ENCODE measurements at regions not wholly inside any gene's neighbourhood (a gene's known extent, or its start where the extent isn't known, plus 50 kb on each side); places are given as distances from the start of the nearest gene placed in this dataset.

DNA sequence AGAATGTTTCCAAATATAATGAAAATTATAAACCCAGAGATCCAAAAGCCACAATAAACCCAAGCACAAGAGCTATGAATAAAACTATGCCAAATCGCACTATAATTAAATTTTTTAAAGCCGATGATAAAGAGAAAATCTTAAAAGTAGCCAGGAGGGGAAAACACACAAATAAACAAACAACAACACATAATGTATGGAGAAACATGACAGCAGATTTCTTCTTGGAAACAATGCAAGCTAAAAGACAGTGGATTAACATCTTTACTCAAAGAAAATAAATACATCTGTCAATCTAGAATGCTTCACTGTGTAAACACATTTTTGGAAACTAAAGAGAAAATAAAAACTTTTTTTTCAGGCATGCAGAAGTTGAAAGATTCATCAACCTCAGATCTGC lies 53.0 kb upstream of the SMOX start:
- ChIA-PET CTCF (interaction anchor here (0.6 to 1.5 kb wide), 2 partner anchors 11 to 1042 kb away, joined by 3 read pairs; no protein-coding TSS in a partner anchor), POLR2A (no interaction called here)

DNA sequence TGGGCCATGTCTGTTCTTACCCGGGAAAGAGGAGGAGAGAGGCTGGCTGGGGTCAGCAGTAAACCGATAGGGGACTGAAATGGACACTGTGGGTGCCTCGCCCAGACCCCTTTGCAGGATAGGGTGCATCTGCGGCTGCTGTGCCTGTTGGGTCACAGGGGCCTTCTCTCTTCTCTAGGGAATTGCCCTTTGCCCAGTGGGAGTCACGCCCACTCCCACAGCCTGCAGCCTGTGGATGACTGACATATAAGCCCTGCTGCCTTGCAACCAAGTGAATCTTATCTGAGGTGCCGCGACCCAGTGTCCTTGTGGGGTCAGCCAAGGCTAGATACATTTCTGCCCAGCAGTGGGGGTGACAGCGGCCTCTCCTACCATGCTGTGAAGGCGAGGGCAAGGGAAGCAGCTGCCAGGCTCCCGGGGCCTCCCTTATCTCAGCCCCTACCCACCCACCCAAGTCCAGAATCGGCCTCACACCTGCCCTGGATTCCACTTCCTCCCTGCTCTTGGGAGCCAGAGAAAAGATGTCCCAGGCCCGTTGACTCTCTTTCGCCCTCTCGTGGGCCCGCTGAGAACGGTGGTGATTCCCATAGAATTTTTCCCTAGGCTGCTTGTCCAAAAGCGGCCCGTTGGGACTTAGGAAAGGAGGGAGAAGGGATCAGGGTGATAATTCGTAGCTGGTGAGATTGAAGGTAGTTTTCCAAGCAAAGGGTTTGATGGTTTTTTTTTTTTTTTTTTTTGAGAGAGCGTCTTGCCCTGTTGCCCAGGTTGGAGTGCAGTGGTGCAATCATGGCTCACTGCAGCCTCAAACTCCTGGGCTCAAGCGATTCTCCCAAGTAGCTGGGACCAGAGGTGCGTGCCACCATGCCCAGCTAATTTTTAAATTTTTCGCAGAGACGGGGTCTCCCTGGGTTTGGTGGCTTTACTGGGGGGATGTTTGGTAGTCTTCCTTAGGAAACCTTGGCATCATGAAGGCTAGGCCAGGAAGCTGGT lies 56.8 kb upstream of the SMOX start:
- CTCF ChIA-PET, result interaction anchor here (0.7 to 1.0 kb wide), 5 partner anchors 10 to 207 kb away, joined by 3 to 5 read pairs (median 4); no protein-coding TSS in a partner anchor
- POLR2A ChIA-PET, result interaction anchor here (0.5 kb wide), 1 partner anchor 98 kb away, joined by 3 read pairs; no protein-coding TSS in a partner anchor

DNA sequence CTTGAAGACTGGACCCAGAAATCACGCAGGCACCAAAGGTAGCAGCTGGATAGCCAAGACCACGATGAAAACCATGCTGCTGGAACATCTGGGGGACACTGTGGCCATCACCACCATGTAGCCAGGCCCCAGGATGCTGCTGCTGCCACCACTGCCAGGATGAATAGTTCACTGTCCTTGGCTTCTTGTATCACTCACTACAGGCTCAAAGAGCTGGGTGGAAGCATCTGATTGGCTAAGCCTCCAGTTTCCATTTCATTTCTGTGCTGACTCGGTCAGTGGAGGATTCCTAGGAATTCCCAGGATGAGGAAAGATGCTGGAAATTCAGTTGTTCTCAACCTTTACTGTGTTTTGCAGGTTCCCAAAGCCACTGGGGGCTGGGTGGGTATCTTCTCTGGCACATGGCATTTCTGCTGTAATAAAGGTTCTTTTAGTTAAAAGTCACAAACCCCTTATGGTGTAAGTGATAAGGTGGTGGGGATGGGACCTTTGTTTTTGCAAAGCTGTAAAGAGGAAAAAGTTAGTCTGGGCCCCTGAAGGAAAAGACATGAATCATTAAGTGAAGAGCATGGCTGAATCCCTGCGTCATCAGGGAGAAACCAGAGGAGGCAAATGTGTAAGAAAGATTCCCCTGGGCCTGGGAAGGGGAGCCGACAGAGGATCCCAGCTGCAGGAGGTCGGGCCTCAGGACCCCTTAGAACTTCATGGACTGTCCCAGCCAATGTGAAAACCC lies 57.7 kb upstream of the SMOX start:
- POLR2A ChIA-PET, result no interaction called here
- CTCF ChIA-PET, result interaction anchor here (0.8 to 1.3 kb wide), 2 partner anchors 142 to 236 kb away, joined by 3 to 4 read pairs; no protein-coding TSS in a partner anchor

DNA sequence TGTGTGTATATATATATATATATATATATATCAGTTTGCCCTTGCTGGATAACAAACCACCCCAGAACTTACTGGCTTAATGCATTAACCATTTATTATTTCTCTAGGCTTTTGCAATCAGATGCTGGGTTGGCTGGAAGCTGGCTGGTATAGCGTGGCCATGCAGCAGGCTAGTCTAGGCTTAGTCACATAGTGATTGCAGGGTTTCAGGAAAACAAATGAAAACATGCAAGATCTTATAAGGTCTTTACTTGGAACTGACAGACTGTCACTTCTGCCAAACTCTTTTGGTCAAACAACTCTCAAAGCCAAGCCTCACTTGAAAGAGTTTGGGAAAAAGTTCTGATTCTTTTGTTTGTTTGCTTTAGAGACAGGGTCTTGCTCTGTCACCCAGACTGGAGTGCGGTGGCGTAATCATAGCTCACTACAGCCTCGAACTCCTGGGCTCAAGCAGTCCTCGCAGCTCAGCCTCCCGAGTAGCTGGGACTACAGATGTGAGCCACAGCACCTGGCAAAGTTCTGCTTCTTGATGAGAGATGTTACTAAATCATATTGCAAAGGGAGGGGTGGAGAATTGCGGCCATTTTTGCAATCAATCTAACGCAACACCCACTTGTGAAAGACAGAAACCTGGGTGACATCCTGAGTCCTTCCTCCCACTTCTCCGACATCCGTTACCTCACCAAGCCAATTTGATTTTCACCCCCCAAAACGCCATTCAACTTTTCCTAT lies 58.7 kb upstream of the SMOX start:
- CTCF ChIA-PET, result interaction anchor here (1.3 kb wide), 1 partner anchor 235 kb away, joined by 4 read pairs; no protein-coding TSS in a partner anchor

GRCh38 chr20:4088766-4089165 lies 59.9 kb upstream of the SMOX start:
- CTCF ChIA-PET, result interaction anchor here (0.5 kb wide), 1 partner anchor 127 kb away, joined by 3 read pairs; no protein-coding TSS in a partner anchor
- POLR2A ChIA-PET, result no interaction called here

More for the DNA sequence above, 58.7 kb upstream of the SMOX start:
- POLR2A ChIA-PET, result no interaction called here

GRCh38 chr20:4087923-4088322 lies 60.7 kb upstream of the SMOX start:
- ChIA-PET POLR2A (no interaction called here), CTCF (interaction anchor here (0.7 kb wide), 1 partner anchor 69 kb away, joined by 3 read pairs; no protein-coding TSS in a partner anchor)

GRCh38 chr20:4086771-4087687 lies 61.6 kb upstream of the SMOX start:
- ChIA-PET POLR2A (no interaction called here), CTCF (interaction anchor here (0.7 to 1.9 kb wide), 3 partner anchors 13 to 231 kb away, joined by 3 to 5 read pairs (median 4); no protein-coding TSS in a partner anchor)

DNA sequence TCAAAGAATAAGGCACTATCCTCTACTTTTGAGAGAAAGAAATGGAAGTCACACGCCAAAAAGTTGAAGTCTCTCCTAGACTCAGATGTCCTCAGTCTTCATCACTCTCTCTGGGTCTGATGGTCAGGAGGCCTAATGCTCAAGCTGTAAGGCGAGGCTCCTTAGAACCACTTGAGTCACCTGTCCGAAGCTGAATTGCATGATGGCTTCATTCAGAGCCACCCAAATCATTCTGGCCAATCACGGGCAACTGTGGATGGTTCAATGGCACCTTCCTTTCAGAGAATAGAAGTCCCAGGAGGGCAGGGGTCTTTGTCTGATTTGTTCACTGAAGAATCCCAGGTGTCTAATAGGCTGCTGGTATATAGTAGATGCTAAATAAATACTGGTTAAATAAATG lies 63.9 kb upstream of the SMOX start:
- ChIA-PET POLR2A (no interaction called here), CTCF (interaction anchor here (0.5 to 1.9 kb wide), 18 partner anchors 11 to 377 kb away, joined by 3 to 7 read pairs (median 3); partner anchors contain the start of gene AP5S1)

DNA sequence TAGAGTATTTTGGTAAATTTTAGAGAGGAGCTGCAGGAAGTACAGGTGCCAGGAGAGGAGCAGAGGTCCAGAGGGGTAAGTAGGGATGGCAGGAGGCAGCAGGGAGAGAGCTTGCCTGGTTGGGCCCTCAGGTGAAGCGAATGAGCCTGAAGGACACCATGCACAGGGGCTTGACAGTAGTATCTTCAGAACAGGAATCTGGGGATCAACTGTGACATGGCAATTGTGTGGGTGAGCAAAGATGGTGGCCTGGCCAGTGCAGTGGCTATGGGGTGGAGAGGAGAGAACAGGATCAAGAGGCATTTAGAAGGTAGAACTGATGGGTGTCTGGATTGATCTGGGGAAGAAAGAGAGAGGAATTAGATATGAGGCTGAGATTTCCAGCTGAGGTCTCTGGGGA lies 64.5 kb upstream of the SMOX start:
- CTCF ChIA-PET, result interaction anchor here (0.8 to 1.4 kb wide), 2 partner anchors 9 to 191 kb away, joined by 3 to 4 read pairs; no protein-coding TSS in a partner anchor
- POLR2A ChIA-PET, result interaction anchor here (0.5 to 0.8 kb wide), 2 partner anchors 76 to 182 kb away, joined by 3 to 5 read pairs; no protein-coding TSS in a partner anchor

DNA sequence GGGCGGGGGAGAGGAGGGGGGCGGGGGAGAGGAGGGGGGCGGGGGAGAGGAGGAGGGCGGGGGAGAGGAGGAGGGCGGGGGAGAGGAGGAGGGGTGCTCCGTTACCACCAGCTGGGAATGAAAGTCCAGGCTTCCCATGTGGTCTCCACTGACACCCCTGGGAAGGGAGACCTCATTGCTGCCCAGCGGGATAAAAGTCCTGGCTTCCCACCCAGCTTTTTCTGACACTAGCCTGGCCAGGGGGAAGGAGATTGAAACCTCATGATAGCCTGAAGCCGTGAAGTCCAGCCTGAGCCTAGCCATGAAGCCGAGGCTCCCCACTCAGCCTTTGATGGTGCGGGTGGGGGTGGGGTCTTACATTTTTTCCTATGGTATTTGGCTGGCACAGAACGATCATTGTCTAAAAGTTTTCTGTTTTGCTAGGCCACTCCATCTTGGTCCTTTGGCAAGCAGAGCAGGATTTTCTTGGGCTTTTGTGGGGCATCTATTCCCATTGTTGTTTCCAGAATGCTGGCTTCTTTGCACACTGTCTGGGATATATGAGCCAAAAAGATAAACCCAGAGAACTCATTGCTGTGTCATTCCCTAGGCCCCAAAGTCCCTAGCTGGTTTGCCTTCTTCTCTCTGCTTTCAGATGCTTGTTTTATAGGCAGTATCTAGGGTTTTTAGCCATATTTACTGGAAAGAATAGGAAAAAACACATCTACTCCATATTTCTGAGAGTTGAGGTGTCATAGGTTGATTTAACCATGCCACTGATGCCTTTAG lies 65.3 kb upstream of the SMOX start:
- ChIA-PET POLR2A (interaction anchor here (0.8 kb wide), 1 partner anchor 75 kb away, joined by 5 read pairs; no protein-coding TSS in a partner anchor), CTCF (interaction anchor here (0.8 kb wide), 1 partner anchor 8 kb away, joined by 3 read pairs; no protein-coding TSS in a partner anchor)

DNA sequence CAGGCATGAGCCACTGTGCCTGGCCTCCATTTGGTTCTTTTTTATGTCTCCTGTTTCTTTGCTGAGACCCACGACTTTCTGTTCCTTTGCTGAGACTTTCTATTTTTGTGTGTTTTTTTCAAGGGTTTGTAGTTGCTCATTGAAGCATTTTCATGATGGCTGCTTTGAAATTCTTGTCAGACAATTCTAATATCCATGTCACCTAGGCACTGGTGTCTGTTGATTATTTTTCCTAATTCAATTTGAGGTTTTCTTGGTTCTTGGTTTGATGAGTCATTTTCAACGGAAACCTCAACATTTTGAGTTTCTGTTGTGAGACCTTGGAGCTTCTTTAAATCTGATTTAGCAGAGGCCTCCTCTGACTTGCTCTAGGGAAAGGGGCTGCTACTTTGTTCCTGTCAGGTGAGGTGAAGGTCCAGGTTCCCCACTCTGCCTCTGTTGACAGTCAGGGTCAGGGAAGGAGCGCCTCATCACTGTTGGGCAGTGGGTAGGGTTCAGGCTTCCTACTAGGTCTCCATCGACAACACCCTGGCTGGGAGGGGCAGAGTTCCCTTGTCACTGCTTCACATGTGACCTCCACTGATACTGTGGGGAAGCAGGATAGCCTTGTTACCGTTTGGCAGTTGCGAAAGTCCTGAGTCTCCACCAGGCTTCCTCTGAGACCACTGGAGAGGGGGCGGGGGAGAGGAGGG lies 66.1 kb upstream of the SMOX start:
- ChIA-PET CTCF (no interaction called here), POLR2A (no interaction called here)

DNA sequence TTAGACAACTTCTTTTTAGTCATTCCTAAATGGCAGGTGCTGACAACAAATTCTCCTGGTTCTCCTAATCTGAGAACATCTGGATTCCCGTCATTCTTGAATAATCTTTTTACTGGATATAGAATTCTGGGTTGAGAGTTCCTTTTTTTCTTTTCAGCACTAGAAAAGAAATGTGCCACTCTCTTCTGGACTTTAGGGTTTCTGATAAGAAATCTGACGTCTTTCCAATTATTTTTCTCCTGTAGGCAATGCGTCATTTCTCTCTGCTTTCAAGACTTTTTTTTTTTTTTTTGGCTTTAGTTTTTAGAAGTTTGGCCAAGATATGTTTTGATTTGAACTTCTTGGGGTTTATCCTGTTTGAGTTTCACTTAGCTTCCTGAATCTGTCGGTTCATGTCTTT lies 66.1 kb upstream of the RNF24 start:
- CTCF ChIA-PET, result interaction anchor here (0.7 kb wide), 1 partner anchor 276 kb away, joined by 4 read pairs; no protein-coding TSS in a partner anchor
- POLR2A ChIA-PET, result no interaction called here

- POLR2A ChIA-PET, result no interaction called here
- CTCF ChIA-PET, result no interaction called here
These were observed 61.3 kb upstream of the RNF24 start for GRCh38 chr20:4076671-4077070.

GRCh38 chr20:4076033-4076432 lies 60.7 kb upstream of the RNF24 start:
- CTCF ChIA-PET, result no interaction called here
- POLR2A ChIA-PET, result no interaction called here

DNA sequence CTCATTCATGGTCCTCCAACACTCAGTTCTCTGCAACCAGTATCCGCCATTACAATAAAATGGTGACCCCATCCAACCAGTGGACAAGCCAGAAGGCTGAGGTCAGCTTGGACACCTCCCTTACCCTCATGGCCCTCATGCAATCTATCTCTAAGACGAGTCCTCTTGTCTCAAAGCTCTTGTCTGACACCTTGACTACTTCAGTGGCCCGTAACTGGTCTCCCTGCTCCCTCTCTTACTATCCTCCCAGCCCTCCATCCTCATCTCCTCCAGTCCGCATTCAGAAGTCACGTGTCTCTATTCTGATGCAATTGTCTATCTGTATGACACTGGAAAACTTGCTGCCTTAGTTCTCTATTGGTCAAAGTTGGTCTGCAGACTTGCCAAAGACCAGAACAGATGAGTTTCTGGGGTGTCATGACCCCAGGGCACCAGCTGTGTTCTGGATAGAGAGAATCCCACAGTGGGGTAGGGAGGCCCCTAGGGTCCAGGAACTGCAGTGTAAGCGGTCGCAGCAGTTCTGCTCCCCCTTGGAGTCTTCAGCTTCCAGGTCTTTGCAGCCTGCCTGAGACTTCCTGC lies 59.6 kb upstream of the RNF24 start:
- CTCF ChIA-PET, result interaction anchor here (1.5 kb wide), 1 partner anchor 9 kb away, joined by 3 read pairs; no protein-coding TSS in a partner anchor

More for the DNA sequence above, 59.6 kb upstream of the RNF24 start:
- POLR2A ChIA-PET, result no interaction called here
